ENCODE measurements at regions not wholly inside any gene's neighbourhood (a gene's known extent, or its start where the extent isn't known, plus 50 kb on each side); places are given as distances from the start of the nearest gene placed in this dataset.
A peak's percentile ranks its signal among the peaks of the same experiment; 100 is the strongest.

DNA sequence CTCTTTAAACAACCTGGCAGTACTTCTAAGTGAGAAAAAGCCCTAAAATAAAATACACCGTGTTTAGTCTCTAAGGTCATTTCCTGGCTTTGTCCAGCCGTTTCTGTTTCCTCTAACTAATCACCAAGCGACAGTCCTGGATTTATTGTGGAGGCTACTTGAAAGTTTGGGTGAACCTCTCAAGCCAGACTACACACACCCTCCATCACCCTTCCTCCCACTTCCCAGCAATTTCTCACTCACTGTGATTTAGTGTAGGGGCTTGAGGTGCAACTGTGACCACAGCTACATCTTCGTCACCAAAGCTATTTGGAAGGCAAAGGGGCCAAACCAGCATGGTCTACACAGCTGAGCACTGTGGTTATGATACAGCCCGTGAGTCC lies 240.0 kb upstream of the SLC24A2 start:
- Histone ChIP-seq H3K79me2 (ENCODE audit: insufficient read depth, low read length) (no peaks in the 10 kb centered on the region), H3K4me3 (ENCODE audit: insufficient read depth, low read length) (no peak overlapping the region), H3K27ac (ENCODE audit: low read depth, low read length) (no peak overlapping the region), H2AFZ (ENCODE audit: low read length) (no peak overlapping the region), H3K36me3 (ENCODE audit: insufficient read depth, low read length) (no peaks in the 10 kb centered on the region), H4K20me1 (ENCODE audit: insufficient read depth, low read length) (no peaks in the 10 kb centered on the region), H3K4me2 (ENCODE audit: insufficient read depth, low read length) (no peak overlapping the region), H3K9me3 (ENCODE audit: low read depth, low read length) (no peaks in the 10 kb centered on the region), H3K4me1 (ENCODE audit: insufficient read depth, low read length) (no peaks in the 10 kb centered on the region), H3K27me3 (ENCODE audit: insufficient read depth, low read length) (no peaks in the 10 kb centered on the region)
- TF ChIP-seq, protein P1, sequence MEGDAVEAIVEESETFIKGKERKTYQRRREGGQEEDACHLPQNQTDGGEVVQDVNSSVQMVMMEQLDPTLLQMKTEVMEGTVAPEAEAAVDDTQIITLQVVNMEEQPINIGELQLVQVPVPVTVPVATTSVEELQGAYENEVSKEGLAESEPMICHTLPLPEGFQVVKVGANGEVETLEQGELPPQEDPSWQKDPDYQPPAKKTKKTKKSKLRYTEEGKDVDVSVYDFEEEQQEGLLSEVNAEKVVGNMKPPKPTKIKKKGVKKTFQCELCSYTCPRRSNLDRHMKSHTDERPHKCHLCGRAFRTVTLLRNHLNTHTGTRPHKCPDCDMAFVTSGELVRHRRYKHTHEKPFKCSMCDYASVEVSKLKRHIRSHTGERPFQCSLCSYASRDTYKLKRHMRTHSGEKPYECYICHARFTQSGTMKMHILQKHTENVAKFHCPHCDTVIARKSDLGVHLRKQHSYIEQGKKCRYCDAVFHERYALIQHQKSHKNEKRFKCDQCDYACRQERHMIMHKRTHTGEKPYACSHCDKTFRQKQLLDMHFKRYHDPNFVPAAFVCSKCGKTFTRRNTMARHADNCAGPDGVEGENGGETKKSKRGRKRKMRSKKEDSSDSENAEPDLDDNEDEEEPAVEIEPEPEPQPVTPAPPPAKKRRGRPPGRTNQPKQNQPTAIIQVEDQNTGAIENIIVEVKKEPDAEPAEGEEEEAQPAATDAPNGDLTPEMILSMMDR (IDR thresholded peaks at IDR 0.05; ENCODE audit: extremely low read depth, low read depth, low read length) = no peak
- DNase-seq (ENCODE audit: insufficient read length, low spot score, missing footprints) = no peak

DNA sequence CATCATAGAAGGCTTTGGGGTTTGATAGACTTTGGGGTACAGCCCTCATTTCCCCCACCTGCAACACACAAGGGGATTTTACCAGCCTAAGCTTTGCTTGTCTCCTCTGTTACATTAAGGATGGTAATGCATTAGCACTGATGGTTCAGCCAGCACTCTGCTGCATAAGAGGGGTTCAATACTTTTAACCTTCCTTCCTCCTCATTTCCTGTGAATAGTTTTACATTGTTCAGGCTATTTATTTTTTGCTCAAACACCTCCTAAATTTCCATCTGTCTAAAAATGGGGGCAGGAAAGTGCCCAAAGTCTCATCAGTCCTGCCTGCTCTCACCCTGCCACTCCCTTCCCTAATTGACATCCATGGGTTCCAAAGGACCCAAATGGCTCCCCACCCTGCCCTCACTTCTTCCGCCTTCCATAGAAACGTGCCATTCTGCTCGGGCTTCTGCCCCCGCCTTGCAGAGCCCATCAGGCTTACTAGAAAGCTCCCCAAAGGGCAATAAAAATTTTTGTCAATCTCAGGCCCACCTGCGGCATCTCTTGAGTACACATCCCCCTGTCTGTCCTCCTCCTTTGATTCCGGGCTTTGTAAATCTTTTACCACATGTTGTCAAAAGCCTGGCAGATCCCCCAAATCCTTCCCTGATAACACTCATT lies 239.5 kb upstream of the SLC24A2 start:
- no peak for DNase-seq (ENCODE audit: insufficient read length, low spot score, missing footprints)
- Histone ChIP-seq H2AFZ (ENCODE audit: low read length) (no peak overlapping the region), H4K20me1 (ENCODE audit: insufficient read depth, low read length) (no peaks in the 10 kb centered on the region), H3K4me2 (ENCODE audit: insufficient read depth, low read length) (no peak overlapping the region), H3K79me2 (ENCODE audit: insufficient read depth, low read length) (no peaks in the 10 kb centered on the region), H3K36me3 (ENCODE audit: insufficient read depth, low read length) (no peaks in the 10 kb centered on the region), H3K4me1 (ENCODE audit: insufficient read depth, low read length) (no peaks in the 10 kb centered on the region), H3K27ac (ENCODE audit: low read depth, low read length) (no peak overlapping the region), H3K4me3 (ENCODE audit: insufficient read depth, low read length) (no peak overlapping the region), H3K27me3 (ENCODE audit: insufficient read depth, low read length) (no peaks in the 10 kb centered on the region), H3K9me3 (ENCODE audit: low read depth, low read length) (no peaks in the 10 kb centered on the region)
- TF ChIP-seq, protein P1 (IDR thresholded peaks at IDR 0.05; ENCODE audit: extremely low read depth, low read depth, low read length) = no peak

DNA sequence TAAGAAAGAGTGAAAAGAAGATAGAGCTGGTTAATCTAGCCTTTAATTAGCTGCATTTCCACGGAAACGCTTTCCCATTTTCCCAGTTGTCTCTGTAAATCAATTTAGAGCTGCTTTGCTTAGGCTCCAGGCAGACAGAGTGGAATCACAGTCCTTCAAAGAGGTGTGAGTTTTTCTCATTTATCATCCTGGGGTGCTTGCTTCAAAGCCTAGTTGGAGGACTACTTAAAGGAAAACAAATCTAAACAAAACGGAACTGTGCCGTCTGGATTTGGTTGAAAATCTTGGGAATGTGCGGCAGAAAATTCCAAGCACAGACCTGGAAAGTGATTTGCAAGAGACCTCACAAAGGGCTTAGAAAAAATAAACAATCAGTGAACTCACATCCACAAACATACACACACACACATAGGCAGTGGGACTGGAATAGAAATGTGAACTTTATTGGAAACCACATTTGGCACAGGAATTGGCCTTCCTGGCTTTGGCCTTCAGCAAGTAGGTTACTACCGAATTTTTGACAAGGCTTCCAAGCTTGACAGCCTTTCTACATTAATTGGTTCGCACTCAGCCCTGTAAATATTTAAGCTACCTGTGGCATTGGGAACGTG lies 235.2 kb upstream of the SLC24A2 start:
- TF ChIP-seq, protein P1 (IDR thresholded peaks at IDR 0.05; ENCODE audit: extremely low read depth, low read depth, low read length) = no peak
- H3K27ac ChIP-seq (ENCODE audit: low read depth, low read length) = no peak overlapping the region
- no peaks in the 10 kb centered on the region for H3K4me1 ChIP-seq (ENCODE audit: insufficient read depth, low read length)
- H2AFZ ChIP-seq (ENCODE audit: low read length) = peak overlapping the region; percentile 23
- no peaks in the 10 kb centered on the region for H3K9me3 ChIP-seq (ENCODE audit: low read depth, low read length)
- no peaks in the 10 kb centered on the region for H4K20me1 ChIP-seq (ENCODE audit: insufficient read depth, low read length)
- no peak overlapping the region for H3K4me3 ChIP-seq (ENCODE audit: insufficient read depth, low read length)
- no peaks in the 10 kb centered on the region for H3K36me3 ChIP-seq (ENCODE audit: insufficient read depth, low read length)
- no peak overlapping the region for H3K4me2 ChIP-seq (ENCODE audit: insufficient read depth, low read length)
- DNase-seq (ENCODE audit: insufficient read length, low spot score, missing footprints) = no peak
- no peaks in the 10 kb centered on the region for H3K27me3 ChIP-seq (ENCODE audit: insufficient read depth, low read length)
- no peaks in the 10 kb centered on the region for H3K79me2 ChIP-seq (ENCODE audit: insufficient read depth, low read length)

DNA sequence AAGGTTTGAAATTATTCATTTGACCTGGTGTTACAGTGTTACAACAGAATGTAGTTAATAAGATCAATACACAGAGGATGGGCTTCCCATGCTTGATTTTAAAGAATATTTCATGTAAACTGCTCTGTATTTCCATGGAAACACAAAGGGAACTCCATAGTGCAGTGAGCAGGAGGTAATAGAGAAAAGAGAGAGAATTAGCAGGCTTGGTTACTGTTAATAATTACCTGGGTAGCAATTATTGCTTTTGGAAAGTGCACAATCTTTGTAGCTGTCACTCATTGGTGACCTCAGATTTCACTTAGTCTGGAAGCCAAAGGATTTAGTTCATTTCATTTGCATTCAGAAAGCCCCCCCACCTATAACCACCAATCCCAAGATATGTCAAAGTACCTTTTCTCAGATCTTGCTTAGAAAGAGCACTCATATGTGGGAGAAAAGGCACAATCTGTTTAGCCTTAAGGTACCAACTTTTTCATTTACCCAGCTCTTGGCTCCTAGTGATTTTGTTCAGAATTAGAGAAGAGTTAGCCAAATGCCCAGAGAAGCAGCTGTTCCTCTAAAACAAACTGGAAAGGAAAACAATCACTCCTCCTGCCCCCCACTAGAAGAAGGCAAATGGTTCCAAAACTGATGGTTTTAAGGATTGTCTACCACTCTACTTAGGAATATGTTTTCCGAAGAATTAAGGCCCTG lies 234.5 kb upstream of the SLC24A2 start:
- Histone ChIP-seq H3K27ac (ENCODE audit: low read depth, low read length) (no peak overlapping the region), H3K4me2 (ENCODE audit: insufficient read depth, low read length) (no peak overlapping the region), H3K9me3 (ENCODE audit: low read depth, low read length) (no peaks in the 10 kb centered on the region), H3K79me2 (ENCODE audit: insufficient read depth, low read length) (no peaks in the 10 kb centered on the region), H2AFZ (ENCODE audit: low read length) (peak overlapping the region; percentile 23), H3K4me3 (ENCODE audit: insufficient read depth, low read length) (no peak overlapping the region), H4K20me1 (ENCODE audit: insufficient read depth, low read length) (no peaks in the 10 kb centered on the region), H3K4me1 (ENCODE audit: insufficient read depth, low read length) (no peaks in the 10 kb centered on the region), H3K36me3 (ENCODE audit: insufficient read depth, low read length) (no peaks in the 10 kb centered on the region), H3K27me3 (ENCODE audit: insufficient read depth, low read length) (no peaks in the 10 kb centered on the region)
- no peak for DNase-seq (ENCODE audit: insufficient read length, low spot score, missing footprints)
- TF ChIP-seq, protein P1 (IDR thresholded peaks at IDR 0.05; ENCODE audit: extremely low read depth, low read depth, low read length) = no peak
